ENCODE measurements at regions not wholly inside any gene's neighbourhood (a gene's known extent, or its start where the extent isn't known, plus 50 kb on each side); places are given as distances from the start of the nearest gene placed in this dataset.

GRCh38 chr21:16504766-16505165 lies 775.0 kb downstream of the USP25 start:
- TF ChIP-seq, protein P1, sequence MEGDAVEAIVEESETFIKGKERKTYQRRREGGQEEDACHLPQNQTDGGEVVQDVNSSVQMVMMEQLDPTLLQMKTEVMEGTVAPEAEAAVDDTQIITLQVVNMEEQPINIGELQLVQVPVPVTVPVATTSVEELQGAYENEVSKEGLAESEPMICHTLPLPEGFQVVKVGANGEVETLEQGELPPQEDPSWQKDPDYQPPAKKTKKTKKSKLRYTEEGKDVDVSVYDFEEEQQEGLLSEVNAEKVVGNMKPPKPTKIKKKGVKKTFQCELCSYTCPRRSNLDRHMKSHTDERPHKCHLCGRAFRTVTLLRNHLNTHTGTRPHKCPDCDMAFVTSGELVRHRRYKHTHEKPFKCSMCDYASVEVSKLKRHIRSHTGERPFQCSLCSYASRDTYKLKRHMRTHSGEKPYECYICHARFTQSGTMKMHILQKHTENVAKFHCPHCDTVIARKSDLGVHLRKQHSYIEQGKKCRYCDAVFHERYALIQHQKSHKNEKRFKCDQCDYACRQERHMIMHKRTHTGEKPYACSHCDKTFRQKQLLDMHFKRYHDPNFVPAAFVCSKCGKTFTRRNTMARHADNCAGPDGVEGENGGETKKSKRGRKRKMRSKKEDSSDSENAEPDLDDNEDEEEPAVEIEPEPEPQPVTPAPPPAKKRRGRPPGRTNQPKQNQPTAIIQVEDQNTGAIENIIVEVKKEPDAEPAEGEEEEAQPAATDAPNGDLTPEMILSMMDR (IDR thresholded peaks at IDR 0.05 in 8 of 11, conservative IDR thresholded peaks at IDR 0.05 in 3 of 11): no peak
- no peak for TF ChIP-seq POLR2AphosphoS5 (IDR thresholded peaks at IDR 0.05)

Measured in spleen (tissue), 7 donors.